NCI-H1092 (cell line): ENCODE measurements at regions not wholly inside any gene's neighbourhood (a gene's known extent, or its start where the extent isn't known, plus 50 kb on each side); places are given as distances from the start of the nearest gene placed in this dataset.
"Not testable (repeated sequence)": the region's sequence is repeated elsewhere in the genome, so short reads cannot be mapped to it uniquely, and the experiment has no call there.

Experiments
- DNase-seq: peaks from one replicate; lab custom pipeline; 2025; lab: John Stamatoyannopoulos, UW

DNA sequence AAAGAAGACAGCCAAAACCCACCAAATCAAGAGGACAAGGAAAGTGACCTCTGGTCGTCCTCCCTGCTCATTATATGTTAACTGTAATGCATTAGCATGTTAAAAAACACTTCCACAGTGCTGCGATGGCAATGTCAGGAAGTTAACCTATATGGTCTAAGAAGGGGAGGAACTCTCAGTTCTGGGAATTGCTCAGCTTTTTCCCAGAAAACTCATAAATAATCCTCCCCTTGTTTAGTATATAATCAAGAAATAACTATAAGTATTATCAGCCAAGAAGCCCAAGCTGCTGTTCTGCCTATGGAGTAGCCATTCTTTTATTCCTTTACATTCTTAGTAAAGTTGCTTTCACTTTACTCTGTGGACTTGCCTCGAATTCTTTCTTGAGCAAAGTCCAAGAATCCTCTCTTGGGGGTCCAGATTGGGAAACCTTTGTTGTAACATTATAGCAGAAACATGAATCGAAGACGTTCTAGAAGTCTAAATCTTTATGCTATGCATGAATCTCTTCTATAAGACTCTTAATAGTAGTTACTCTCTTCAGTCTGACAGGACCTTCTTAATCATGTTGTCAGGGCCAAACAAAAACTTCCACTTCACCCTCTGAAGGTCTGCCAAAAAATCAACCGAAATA is 110.0 kb upstream of the VANGL1 start:
- no peak for DNase-seq

DNA sequence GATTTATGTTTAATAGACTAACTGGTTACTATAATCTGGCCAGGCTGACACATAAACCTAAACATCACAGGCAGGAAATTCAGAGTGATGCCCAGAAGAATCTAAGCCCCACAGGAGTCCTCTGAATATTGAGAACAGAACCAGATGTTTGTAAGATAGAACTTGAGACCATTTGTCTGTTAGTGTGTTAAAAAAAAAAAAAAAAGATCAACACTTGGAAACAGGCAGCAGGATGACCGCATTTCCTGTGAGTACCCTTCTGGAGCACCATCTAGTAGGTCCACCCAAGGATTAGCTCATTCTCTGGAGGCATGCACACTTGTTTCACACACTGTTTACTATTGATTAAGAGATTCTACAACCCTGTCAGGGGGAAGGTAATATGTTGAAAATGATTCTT is 111.4 kb upstream of the VANGL1 start:
- DNase-seq: no peak

DNA sequence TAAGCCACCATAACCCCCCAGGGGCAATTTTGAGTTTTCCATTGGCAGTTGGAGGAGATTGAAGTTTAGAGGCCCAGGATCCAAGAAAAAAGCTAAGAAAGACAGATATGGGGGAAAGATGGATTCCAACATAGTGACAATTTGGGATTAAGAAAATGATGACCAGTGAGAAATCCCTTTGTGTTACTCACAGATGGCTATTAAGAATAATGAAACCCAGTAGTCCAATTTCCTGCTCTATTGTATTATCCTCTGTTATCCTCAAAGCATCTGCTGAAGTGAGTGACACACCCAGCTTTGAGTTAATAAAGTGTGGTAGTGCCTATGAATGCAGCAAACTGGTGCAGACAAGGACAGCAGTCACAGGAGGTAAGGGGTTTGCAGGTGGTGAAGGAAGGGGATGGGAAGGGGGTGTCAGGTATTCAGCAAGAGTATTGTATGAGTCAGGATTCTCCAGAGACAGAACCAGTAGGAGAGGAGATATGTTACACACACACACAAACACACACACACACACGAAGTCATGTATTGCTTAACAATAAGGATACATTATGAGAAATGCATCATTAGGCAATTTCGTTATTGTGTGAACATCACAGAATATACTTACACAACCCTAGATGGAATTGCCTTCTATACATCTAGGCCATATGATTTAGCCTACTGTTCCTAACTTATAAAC is 112.4 kb upstream of the VANGL1 start:
- DNase-seq: no peak

DNA sequence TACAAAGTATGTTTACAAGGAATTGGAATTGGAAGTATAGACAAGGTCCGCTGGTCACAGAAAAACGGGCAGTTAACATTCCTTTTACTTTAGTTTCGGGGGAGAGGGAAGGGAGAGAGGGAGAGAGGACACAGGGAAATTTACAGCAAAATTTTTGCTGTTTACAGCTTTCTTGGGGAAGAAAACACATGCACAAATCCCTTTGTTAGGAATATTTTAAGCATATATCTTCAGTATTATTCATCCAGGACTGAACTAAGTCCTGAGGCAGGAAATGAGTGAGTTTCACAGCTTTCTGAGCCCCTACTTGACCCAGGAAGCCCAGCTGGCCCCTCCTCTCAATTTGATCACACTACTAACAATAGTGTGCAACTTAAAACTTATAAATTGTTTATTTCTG is 113.4 kb upstream of the VANGL1 start:
- DNase-seq: not testable (repeated sequence)

DNA sequence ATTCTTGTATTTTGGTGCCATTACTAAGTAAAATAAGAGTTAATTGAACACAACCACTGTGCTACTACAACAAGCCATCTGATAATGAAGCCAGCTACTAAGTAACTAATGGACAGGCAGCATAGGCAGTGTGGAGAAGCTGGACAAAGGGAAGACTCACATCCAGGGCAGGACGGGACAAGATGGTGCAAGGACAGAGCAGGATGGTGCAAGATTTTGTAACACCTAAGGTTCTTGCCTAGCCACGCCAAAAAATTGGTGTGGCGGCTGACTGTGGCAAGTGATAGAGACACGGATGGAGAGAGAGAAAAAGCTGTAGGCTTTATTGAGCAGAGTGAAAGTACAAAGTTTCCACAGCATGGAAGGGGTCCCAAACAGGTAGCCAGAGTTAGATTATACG is 114.0 kb upstream of the VANGL1 start:
- no peak for DNase-seq

DNA sequence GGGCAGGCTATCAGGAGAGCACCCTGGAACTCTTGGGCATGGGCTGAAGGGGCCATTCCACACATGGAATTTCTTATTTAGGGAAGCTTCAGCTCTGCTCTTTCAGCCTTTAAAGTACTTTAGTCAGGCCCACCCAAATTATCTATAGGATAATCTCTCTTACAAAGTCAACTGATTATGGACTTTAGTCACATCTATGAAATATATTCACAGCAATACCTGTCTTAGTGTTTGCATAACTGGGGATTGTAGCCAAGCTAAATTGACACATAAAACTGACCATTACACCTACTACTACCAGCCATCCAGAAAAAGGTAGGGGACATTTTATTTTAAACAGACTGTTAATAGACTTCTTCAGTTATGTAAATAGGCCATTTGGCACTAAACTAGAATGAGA is 114.9 kb upstream of the VANGL1 start:
- no peak for DNase-seq

DNA sequence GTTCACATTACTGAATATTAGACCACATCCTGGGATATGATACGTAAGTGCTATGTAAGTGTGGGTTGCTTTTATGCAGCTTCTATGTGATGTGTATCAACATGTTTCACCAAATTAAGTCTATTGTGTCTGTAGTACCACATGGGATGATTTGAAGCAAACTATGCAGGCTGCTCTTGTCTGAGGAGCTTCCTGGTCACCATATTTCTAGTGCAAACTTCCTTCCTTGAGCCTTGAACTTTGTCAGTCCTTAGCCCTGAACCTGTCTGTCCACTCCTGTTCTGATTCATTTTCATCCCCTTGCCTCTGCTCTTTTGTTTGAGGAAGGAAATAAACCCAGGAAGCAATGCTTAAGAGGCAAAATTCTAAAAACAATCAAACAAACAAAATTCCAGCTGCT is 117.5 kb upstream of the VANGL1 start:
- no peak for DNase-seq

DNA sequence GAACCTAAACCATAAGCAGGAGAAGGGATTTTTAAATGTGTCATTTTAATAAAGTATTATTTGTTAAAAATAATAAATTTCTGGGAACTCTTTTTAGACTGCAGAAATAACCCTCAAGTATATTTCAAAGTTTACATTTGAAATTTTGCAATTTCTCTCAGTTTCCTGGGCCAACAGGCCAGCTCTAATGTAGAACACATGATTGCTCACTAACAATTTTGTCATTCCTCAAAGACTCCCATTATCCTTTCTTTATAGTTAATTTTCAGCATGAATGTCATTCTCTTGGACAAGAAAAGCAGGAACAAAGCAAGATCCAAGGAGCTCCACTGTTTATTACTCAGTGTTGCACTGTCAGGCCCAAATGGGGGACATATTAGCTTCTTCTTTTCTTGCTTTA is 119.4 kb upstream of the VANGL1 start:
- DNase-seq: no peak

DNA sequence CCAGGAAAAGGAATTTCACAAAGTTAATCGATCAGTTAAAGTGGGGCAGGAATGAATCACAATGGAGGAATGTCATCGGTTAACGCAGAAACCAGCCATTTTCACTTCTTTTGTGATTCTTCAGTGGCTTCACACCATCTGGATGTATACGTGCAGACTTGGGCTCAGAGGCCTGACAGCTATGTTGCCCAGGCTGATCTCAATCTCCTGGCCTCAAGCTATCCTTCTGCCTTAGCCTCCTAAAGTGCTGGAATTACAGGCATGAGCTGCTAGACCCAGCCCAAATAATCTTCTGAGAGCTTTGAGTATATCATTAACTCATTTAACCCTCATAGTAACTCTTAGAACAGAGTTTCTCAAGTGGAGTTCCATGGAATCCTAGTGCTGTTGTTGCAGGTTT is 126.5 kb upstream of the VANGL1 start:
- no peak for DNase-seq

DNA sequence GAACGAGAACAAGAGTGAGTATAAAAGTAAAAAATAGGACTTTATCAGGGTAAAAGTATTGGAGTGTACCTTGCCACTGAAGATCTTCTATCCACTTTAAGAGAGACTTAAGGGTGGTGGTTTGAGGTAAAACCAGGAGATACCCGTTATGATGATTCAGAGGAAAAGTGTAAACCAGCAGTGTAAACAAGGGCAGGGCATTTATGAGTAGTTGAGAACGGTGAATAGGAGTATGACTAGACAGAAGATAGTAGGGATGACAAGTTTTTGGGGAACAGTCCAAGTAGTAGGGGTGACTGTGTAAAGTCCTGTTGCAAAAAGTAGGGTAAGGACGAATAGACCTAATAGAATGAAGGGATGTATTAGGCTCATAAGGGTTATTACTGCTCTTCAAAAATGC is 131.5 kb upstream of the VANGL1 start:
- DNase-seq: not testable (repeated sequence)

DNA sequence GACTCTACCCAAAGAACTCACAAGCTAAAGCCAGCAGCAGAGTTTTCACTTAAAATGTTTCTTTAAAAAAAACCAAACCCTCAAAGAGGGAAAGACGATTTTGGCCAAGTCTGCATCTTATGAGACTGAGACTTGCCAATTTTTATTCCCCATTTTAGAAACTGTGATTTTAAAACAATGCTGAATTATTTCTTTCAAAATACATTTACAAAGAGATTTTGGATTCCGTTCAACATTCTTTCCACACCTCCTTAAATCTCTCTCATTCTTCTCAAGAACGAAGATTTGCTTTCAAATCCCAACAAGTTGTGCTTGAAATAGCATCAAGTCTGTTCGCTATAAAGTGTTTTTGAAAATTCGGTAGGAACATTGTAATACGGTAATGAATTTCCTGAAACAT is 133.9 kb upstream of the VANGL1 start:
- DNase-seq: no peak

DNA sequence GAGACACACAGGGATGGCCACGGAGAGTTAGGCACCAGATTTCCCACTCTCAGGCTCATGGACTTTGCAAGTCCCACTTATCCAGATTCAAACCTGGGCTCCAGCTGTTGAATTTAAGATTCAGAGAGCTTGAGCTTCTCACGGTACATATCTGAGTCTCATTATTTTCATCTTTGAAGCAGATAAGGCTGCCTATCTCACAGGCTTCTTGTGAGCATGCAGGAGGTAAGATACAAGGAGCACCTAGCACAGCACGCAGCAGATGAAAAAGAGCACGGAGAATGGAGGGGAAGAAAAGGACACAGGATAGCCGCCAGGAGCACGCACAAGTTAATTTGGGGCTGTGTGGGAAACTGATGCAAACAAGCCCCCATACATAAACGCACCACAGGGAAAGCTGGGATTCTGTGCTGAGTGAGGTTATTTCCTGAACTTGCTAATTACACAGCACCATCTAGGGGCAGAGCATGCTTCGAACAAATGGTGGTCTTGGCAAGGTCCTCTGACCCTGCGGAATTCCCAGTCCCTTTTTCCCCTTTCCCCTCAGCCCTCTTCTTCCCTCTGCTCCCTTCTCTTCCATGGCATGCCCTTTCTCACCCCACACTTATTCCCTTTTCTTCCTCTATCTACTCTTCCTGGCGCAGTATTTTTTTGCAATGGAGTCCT is 134.7 kb upstream of the VANGL1 start:
- DNase-seq: peak; percentile 1

DNA sequence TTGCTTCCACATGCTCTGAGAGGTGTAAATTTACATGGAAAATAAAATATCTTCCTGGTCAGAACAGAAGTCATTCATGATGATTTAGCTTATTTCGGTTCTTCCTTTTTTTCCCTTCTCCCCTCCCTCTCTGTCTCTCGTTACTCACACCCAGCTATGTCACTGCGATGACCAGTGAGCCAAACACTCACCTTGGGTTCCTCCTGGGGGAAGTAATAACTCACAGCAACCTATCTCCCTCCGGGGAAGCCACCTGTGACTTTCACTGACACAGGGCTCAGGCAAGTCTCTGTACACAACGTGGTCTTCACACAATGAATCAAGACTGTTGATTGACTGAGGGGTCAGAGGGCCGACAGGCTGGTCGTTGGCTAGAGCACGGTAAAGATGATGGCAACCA is 135.3 kb upstream of the VANGL1 start:
- DNase-seq: no peak

DNA sequence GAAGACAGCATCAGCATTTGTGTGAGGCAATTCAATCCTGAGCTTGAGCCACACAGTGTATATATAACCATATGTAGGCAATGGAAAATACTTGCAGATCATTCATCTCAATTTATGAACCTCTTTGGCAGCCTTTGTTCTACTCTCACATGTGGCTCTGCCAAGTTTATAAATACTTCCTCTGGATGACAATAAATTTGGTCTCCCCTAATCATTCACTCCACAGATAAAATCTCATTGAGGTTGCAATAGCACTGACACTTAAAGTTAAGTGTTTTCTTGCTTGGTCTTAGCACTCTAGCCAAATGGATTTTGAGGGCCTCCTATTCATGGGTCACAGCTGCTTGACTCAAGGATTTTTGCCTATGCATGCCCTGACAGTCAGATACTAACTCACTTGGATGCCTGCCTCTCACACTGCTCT is 136.6 kb upstream of the VANGL1 start:
- no peak for DNase-seq

DNA sequence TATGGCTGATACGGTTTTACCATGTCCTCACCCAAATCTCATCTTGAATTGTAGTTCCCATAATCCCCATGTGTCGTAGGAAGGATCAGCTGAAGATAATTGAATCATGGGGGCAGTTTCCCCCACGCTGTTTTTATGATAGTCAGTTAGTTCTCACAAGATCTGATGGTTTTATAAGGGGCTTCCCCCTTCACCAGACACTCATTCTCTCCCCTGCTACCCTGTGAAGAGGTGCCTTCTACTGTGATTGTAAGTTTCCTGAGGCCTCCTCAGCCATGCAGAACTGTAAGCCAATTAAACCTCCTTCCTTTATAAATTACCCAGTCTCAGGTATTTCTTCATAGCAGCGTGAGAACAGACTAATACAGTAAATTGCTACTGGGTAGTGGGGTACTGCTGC is 139.6 kb upstream of the VANGL1 start:
- not testable (repeated sequence) for DNase-seq

DNA sequence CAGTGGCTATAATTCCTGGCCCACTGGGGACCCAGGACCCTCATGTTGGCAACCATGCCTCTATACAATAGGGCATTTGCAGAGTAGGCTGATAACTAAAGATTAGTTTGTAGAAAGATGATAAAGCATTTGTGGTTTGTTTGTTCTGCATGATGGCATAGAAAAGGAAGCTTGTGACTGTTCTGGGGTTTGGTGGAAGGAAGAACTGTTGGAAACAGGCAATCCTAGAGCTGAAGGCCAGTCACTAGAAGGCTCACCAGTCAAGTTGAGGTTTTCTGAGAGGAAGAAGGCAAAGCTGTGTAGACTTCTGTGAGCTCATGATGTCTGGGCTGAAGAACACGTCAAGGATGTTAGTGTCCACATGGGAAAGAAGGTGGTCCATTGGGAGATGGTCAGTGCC is 140.3 kb upstream of the VANGL1 start:
- no peak for DNase-seq

DNA sequence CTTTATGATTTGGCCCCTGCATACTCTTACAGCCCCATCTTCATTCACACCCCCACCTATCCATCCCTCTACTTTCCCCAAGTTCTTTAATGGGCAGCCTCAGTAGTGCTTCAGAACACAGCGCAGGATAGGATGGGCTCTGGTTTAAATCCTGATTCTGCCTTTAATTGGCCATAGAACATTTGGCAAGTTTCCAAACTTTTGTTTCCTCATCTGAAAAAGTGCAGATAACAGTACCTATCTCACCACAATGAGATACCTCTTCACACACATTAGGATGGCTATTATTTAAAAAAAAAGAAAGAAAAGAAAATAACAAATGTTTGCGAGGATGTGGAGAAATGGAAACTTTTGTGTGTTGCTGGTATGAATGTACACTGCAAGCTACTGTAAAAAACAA is 142.5 kb upstream of the VANGL1 start:
- no peak for DNase-seq

DNA sequence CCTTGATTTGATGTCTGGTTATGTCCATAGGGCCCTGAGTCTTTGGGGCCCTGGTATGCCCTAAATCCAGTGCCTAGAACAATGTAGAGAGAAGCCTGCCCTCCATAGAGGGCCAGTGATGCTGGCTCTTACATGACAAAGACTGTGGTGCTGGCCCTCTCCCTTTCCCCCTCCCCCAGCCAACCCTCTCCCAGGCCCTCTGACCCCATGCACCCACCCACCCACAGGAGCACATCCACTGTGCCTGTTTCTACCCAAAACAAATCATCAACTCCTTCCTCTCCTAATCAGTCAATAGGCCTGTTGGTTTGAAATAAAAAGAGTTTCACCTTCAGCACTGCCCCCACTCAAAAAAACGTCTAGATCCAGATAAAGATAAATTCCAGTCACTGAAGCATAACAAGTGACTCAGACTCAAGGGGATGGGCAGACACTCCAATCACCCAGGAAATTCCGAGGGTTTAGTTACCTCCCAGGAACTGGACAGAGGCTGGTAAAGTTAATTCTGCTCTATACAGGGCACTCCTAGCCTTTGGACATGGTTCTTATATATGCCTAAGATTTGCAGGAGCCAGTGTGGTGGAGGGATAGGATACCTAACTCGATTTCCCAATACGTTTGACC is 144.8 kb upstream of the VANGL1 start:
- no peak for DNase-seq

DNA sequence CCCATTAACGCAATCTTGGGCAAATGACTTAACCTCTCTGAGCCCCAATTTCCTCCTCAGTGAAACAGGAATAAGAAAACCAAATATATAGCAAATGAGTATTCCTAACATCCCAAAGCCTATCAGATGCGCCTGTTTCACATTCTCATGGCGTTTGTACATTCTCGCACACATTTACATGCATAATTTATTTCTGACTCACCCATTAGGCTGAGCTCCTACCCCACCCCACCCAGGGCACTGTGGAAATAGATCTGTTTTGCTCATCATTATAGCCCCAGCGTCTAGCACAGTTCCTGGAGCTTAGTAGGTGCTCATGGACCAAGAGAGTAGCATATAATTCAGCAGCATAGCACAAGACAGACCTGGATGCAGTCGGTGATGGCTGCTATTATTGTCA is 146.1 kb upstream of the VANGL1 start:
- DNase-seq: no peak

DNA sequence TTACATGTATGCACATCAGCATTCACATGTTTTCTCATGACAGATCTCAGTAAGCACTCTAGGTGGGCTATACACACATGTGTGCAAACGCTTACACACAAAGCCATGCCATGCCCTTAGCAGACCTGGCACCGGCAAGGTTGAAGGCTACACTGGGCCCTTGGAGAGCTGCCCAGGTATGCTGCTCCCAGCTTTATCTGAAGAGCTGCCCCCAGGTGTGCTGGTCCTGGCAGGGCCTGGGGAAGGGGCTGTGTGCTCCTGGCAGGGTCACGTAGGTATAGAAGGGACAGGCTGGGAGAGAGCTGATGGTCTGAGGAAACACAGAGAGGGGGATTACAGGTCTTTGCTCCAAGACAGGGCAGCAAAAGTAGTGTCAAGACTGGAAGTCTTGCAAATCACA is 146.7 kb upstream of the VANGL1 start:
- DNase-seq: no peak

DNA sequence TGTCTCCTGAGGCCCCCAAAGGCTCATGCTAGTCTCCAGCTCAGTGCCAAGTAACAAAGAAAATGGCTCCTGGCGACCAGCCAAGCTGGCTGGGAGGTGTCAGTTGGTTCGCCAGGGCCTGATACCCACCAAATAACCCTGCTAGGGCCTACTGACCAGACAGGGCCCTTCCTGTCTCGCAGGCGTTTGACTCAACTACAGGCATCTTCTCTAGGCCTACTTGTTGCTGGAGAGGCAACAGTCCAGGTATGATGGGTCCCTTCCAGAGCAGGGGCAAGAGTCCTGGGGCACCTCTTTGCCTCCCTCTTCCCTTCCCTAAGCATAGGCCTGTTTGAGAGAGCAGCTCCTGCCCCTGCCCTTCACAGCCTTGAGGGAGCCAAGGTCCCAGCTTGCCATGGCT is 147.9 kb upstream of the VANGL1 start:
- DNase-seq: no peak

DNA sequence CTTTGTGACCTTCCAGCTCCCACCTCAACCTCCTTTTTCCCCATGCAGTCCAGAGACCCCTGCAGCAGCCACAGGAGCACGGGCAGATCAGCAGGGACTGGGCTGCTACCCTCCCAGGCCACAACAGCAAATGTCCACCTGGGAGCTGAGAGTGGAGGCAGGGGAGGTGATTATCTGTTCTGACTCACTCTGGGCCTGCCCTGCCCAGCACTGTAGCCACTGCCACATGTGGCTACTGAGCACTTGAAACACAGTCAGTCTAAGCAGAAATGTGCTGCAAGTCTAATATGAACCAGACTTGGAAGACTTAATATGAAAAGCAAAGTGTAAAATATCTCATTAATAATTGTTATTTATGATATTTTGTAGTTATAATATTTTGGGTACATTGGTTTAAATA is 148.9 kb upstream of the VANGL1 start:
- no peak for DNase-seq

DNA sequence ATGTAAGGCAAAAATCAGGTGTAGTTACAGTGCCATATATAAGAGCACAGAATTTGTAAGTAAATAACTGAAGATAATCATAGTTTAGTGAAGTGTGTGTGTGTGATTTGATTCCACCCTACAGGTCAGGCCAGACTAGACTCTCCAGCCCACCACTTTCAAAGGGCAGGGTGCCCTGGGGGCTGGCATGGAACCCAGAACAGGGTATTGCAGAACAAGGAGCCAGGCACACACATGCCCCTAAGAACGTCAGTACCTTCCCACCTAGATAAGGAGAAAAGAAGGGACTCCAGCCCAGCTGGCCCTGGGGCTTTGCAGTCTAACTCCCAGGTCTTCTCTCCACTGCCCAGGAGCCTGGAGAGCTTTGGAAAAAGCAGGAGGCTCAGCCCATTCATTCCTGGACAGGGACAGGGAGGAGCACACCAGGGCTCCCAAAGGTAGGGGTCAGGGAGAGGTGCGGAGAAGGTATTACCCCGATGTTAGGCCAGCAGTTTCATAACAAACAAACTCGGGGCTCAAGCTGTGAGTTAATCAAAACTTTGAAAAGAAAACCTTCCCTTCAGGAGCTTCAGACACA is 149.7 kb upstream of the VANGL1 start:
- DNase-seq: no peak
